ENCODE measurements at regions not wholly inside any gene's neighbourhood (a gene's known extent, or its start where the extent isn't known, plus 50 kb on each side); places are given as distances from the start of the nearest gene placed in this dataset.

DNA sequence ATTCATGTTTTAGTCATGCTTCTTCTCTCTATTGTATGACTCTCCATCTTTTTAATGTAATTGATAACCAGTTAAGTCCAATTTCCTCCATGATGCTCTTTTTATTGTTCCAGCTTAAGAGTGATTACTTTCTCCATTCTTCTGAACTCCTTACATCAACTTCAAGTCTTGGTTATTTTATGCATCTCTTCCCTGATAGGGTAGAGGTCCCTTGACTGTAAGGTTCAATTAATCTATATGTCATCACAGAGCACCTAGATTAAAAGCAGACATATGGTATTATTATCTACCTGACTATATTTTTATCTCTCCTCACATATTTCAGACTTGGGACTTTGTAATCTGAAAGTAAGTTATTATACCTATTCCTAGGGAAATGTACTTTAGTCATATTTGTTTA is 853.1 kb downstream of the REEP3 start:
- TF ChIP-seq EZH2phosphoT487 (IDR thresholded peaks at IDR 0.05) = no peak
- TF ChIP-seq, protein P1, sequence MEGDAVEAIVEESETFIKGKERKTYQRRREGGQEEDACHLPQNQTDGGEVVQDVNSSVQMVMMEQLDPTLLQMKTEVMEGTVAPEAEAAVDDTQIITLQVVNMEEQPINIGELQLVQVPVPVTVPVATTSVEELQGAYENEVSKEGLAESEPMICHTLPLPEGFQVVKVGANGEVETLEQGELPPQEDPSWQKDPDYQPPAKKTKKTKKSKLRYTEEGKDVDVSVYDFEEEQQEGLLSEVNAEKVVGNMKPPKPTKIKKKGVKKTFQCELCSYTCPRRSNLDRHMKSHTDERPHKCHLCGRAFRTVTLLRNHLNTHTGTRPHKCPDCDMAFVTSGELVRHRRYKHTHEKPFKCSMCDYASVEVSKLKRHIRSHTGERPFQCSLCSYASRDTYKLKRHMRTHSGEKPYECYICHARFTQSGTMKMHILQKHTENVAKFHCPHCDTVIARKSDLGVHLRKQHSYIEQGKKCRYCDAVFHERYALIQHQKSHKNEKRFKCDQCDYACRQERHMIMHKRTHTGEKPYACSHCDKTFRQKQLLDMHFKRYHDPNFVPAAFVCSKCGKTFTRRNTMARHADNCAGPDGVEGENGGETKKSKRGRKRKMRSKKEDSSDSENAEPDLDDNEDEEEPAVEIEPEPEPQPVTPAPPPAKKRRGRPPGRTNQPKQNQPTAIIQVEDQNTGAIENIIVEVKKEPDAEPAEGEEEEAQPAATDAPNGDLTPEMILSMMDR (IDR thresholded peaks at IDR 0.05) = no peak

All from neural progenitor cell (in vitro differentiated cells).